SK-N-SH (cell line): ENCODE measurements at regions not wholly inside any gene's neighbourhood (a gene's known extent, or its start where the extent isn't known, plus 50 kb on each side); places are given as distances from the start of the nearest gene placed in this dataset.

ENCODE experiments used
- CTCF ChIA-PET: fragments of 300-600, 350-600 bp; formaldehyde crosslinking; extraction: SDS; loops from one replicate; lab custom pipeline; 2021; lab: Yijun Ruan, JAX
- POLR2A ChIA-PET: fragments of 350-600 bp; sonication (Branson Sonifier 250); formaldehyde crosslinking; extraction: SDS; loops from one replicate; lab custom pipeline; 2020; ENCODE audit warnings: antibody characterized with exemption, inconsistent platforms; lab: Yijun Ruan, JAX
- DNase-seq: peaks from one replicate; pipeline ENCODE4 v3.0.0; 2012
- H2AFZ ChIP-seq: fragments of 200-600 bp; sonication (generic); 2 replicates; pipeline ENCODE4 v1.8.1; 2016; ENCODE audit warnings: antibody characterized with exemption, mild to moderate bottlenecking, low read depth
- H3F3A ChIP-seq: fragments of 200-600 bp; sonication (generic); replicated peaks from 2 replicates; pipeline ENCODE3; 2016; ENCODE audit warnings: antibody characterized with exemption, mild to moderate bottlenecking; ENCODE audit not compliant: insufficient read depth
- H3K27ac ChIP-seq, 2 experiments: fragments of 200-500 bp in 1 of 2; fragments of 200-600 bp in 1 of 2; sonication (Bioruptor generic) in 1 of 2; sonication (generic), shearing (Covaris generic) in 1 of 2; 2 replicates each; pipeline versions ENCODE4 v1.5.1 to v1.6.1; 2014 to 2016; ENCODE audit warnings: low read depth in 2 of 2, inconsistent platforms in 1 of 2, low read length in 1 of 2, mild to moderate bottlenecking in 1 of 2, mixed read lengths in 1 of 2
- H3K27me3 ChIP-seq: fragments of 200-600 bp; sonication (generic), shearing (Covaris generic); 2 replicates; pipeline ENCODE4 v1.6.1; 2016; ENCODE audit warnings: mixed run types; ENCODE audit not compliant: insufficient read depth
- H3K36me3 ChIP-seq, 2 experiments: fragments of 200-500 bp in 1 of 2; fragments of 200-600 bp in 1 of 2; sonication (Bioruptor generic) in 1 of 2; sonication (generic) in 1 of 2; replicated peaks in 1 of 2; 2 replicates each; pipeline versions ENCODE3 to v1.5.1; 2014 to 2016; ENCODE audit warnings: low read length in 1 of 2, mild to moderate bottlenecking in 1 of 2; ENCODE audit not compliant: insufficient read depth in 2 of 2, control insufficient read depth in 1 of 2
- H3K4me1 ChIP-seq, 2 experiments: fragments of 200-500 bp in 1 of 2; fragments of 200-600 bp in 1 of 2; sonication (Bioruptor generic) in 1 of 2; sonication (generic), shearing (Covaris generic) in 1 of 2; 2 replicates each; pipeline versions ENCODE4 v1.5.1 to v1.6.1; 2014 to 2016; ENCODE audit warnings: low read depth in 1 of 2, low read length in 1 of 2, mixed run types in 1 of 2; ENCODE audit not compliant: insufficient read depth in 2 of 2, control insufficient read depth in 1 of 2
- H3K4me2 ChIP-seq: fragments of 200-600 bp; sonication (generic), shearing (Covaris generic); 2 replicates; pipeline ENCODE4 v1.6.1; 2017; ENCODE audit warnings: mixed run types
- H3K4me3 ChIP-seq, 2 experiments: fragments of 200-500 bp in 1 of 2; fragments of 200-600 bp in 1 of 2; sonication (Bioruptor generic) in 1 of 2; sonication (generic), shearing (Covaris generic) in 1 of 2; 2 replicates each; pipeline versions ENCODE4 v1.5.1 to v1.8.1; 2014 to 2016; ENCODE audit warnings: low read depth in 2 of 2, inconsistent platforms in 1 of 2, low read length in 1 of 2, mild to moderate bottlenecking in 1 of 2, mixed read lengths in 1 of 2, moderate library complexity in 1 of 2
- H3K79me2 ChIP-seq: fragments of 200-600 bp; sonication (generic); 2 replicates; pipeline ENCODE4 v1.8.1; 2017; ENCODE audit warnings: mild to moderate bottlenecking; ENCODE audit not compliant: insufficient read depth
- H3K9ac ChIP-seq: fragments of 200-600 bp; sonication (generic); 2 replicates; pipeline ENCODE4 v1.6.1; 2017; ENCODE audit warnings: mixed run types
- H3K9me2 ChIP-seq: fragments of 200-600 bp; sonication (generic); 2 replicates; pipeline ENCODE4 v1.6.1; 2017; ENCODE audit warnings: mixed run types
- H3K9me3 ChIP-seq: fragments of 200-600 bp; sonication (generic); 2 replicates; pipeline ENCODE4 v1.6.1; 2017; ENCODE audit warnings: mixed run types, mild to moderate bottlenecking, moderate library complexity
- H4K20me1 ChIP-seq: fragments of 200-600 bp; sonication (generic); 2 replicates; pipeline ENCODE4 v1.6.1; 2017; ENCODE audit warnings: mild to moderate bottlenecking, mixed run types; ENCODE audit not compliant: insufficient read depth
- CHD2 ChIP-seq: fragments of 150-350 bp; IDR thresholded peaks from 2 replicates; pipeline ENCODE4 v1.6.1; 2018; ENCODE audit warnings: low read length; ENCODE audit not compliant: partially characterized antibody
- ELF1 ChIP-seq: IDR thresholded peaks from 2 replicates; pipeline ENCODE4 v1.4.0; 2012
- FOSL2 ChIP-seq: IDR thresholded peaks from 2 replicates; pipeline ENCODE4 v1.4.0; 2012; ENCODE audit warnings: low read depth, mild to moderate bottlenecking, moderate library complexity, borderline replicate concordance
- GABPA ChIP-seq: IDR thresholded peaks from 2 replicates; pipeline ENCODE4 v1.4.0; 2012; ENCODE audit warnings: low read depth, mild to moderate bottlenecking
- GATA2 ChIP-seq: sonication (generic); formaldehyde crosslinking; IDR thresholded peaks from 2 replicates; pipeline ENCODE4 v1.5.0; 2020; ENCODE audit warnings: mild to moderate bottlenecking, missing genetic modification reagents
- JUND ChIP-seq: IDR thresholded peaks from 2 replicates; pipeline ENCODE4 v1.4.0; 2012
- POLR2AphosphoS5 ChIP-seq: IDR thresholded peaks from 2 replicates; pipeline ENCODE4 v1.6.1; 2012; ENCODE audit warnings: low read depth, low read length
- RCOR1 ChIP-seq: fragments of 150-350 bp; IDR thresholded peaks from 2 replicates; pipeline ENCODE4 v1.6.1; 2017; ENCODE audit warnings: antibody characterized with exemption, low read length
- RFX5 ChIP-seq: IDR thresholded peaks from 2 replicates; pipeline ENCODE4 v1.6.1; 2012; ENCODE audit warnings: mild to moderate bottlenecking, improper control_type of control experiment, low read length
- RXRA ChIP-seq: IDR thresholded peaks from 2 replicates; pipeline ENCODE4 v1.4.0; 2012; ENCODE audit warnings: low read depth, mild to moderate bottlenecking, borderline replicate concordance
- WGBS: methylation state at CpG from one replicate; pipeline ENCODE4 v1.1.6; 2017; ENCODE audit warnings: low lambda C conversion rate; 5-methylcytosine and 5-hydroxymethylcytosine counted together
- TF ChIP-seq, protein P1 (sequence below): fragments of 200-600 bp; sonication (generic); IDR thresholded peaks from 2 replicates; pipeline ENCODE4 v1.6.1; 2017; ENCODE audit warnings: antibody characterized with exemption, mild to moderate bottlenecking, moderate library complexity
- TF ChIP-seq, protein P2 (sequence below): IDR thresholded peaks from 2 replicates; pipeline ENCODE4 v1.4.0; 2012; ENCODE audit warnings: low read depth, borderline replicate concordance
- TF ChIP-seq, protein P3 (sequence below): fragments of 150-350 bp; IDR thresholded peaks from 2 replicates; pipeline ENCODE4 v1.6.1; 2016; ENCODE audit warnings: mild to moderate bottlenecking, low read depth, low read length
- TF ChIP-seq, protein P4 (sequence below): IDR thresholded peaks from 2 replicates; pipeline ENCODE4; 2012
- TF ChIP-seq, protein P5 (sequence below): IDR thresholded peaks from 2 replicates; pipeline ENCODE4 v1.4.0; 2012; ENCODE audit warnings: low read depth, borderline replicate concordance

DNA sequence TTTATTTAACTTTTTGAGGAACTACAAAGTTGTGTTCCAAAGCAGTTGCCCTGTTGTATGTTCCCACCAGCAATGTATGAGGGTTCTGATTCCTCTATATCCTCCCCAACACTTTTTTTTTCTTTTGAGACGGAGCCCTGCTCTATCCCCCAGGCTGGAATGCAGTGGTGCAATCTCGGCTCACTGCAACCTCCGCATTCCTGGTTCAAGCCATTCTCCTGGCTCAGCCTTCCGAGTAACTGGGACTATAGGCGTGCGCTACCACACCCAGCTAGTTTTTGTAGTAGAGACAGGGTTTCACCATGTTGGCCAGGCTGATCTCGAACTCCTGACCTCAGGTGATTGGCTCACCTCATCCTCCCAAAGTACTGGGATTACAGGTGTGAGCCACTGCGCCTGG lies 60.4 kb upstream of the ENAH start:
- Histone ChIP-seq H3K4me1 (no peaks in the 10 kb centered on the region), H3K9ac (no peak overlapping the region), H3K4me3 (no peak overlapping the region), H3K4me2 (no peak overlapping the region), H3K27me3 (no peaks in the 10 kb centered on the region), H3K79me2 (no peaks in the 10 kb centered on the region), H3K9me2 (no peaks in the 10 kb centered on the region), H3F3A (no peaks in the 10 kb centered on the region), H4K20me1 (no peaks in the 10 kb centered on the region), H3K36me3 (no peaks in the 10 kb centered on the region), H3K27ac (no peak overlapping the region), H3K9me3 (no peaks in the 10 kb centered on the region), H2AFZ (no peak overlapping the region)
- ChIA-PET POLR2A (no interaction called here), CTCF (no interaction called here)
- 96% methylated on average over 6 of the region's 8 CpGs for WGBS
- TF ChIP-seq, protein P1, sequence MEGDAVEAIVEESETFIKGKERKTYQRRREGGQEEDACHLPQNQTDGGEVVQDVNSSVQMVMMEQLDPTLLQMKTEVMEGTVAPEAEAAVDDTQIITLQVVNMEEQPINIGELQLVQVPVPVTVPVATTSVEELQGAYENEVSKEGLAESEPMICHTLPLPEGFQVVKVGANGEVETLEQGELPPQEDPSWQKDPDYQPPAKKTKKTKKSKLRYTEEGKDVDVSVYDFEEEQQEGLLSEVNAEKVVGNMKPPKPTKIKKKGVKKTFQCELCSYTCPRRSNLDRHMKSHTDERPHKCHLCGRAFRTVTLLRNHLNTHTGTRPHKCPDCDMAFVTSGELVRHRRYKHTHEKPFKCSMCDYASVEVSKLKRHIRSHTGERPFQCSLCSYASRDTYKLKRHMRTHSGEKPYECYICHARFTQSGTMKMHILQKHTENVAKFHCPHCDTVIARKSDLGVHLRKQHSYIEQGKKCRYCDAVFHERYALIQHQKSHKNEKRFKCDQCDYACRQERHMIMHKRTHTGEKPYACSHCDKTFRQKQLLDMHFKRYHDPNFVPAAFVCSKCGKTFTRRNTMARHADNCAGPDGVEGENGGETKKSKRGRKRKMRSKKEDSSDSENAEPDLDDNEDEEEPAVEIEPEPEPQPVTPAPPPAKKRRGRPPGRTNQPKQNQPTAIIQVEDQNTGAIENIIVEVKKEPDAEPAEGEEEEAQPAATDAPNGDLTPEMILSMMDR, result no peak
- no peak for DNase-seq

DNA sequence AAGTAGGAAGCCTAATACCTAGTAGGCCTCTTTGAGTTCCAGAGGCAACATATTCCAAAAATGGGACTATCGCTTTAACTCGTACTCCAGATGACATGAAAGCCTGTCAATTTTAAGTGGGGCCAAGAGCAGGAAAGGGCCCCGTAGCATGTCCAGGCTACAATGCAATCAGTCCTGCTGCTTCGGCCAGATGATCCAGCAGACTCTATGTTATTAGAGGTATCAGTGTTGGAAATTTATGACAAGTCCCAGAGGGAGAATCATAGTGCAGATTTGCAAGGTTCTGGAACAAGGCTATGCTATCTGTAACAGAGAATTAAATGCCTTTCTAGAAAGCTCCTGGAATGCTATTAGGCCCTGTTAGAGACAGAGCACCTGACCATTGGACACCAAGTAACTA lies 56.7 kb upstream of the SRP9 start:
- CTCF ChIA-PET, result interaction anchor here (1.2 kb wide), 1 partner anchor 10 kb away, joined by 3 read pairs; no protein-coding TSS in a partner anchor

DNA sequence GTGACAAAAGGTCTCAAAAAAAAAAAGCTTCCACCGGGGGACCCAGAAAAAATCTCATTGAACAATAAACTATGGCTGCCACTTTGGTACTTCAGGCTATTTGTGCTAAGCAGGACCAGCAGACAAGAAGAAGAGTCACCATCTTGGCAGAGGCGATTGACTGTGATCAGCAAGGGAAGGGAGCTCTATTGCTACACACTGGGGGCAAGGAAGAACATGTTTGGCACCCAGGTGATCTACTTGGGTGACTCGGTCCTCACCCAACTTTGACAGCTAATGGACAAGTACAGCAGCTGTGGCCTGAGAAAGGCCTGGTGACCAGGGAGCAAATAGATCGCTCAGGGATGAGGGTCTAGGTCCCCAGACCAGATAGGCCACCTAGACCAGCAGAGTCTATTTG lies 53.4 kb upstream of the SRP9 start:
- H3K9me3 ChIP-seq, result no peaks in the 10 kb centered on the region
- H3K27me3 ChIP-seq, result no peaks in the 10 kb centered on the region
- H3K36me3 ChIP-seq, result no peaks in the 10 kb centered on the region
- peaks cover 3% of the 10 kb centered on the region for H3F3A ChIP-seq
- no peaks in the 10 kb centered on the region for H4K20me1 ChIP-seq
- no peaks in the 10 kb centered on the region for H3K4me1 ChIP-seq
- no peak overlapping the region for H3K27ac ChIP-seq
- CTCF ChIA-PET, result interaction anchor here (1.6 kb wide), 1 partner anchor 250 kb away, joined by 6 read pairs; no protein-coding TSS in a partner anchor
- H3K9ac ChIP-seq, result no peak overlapping the region
- no peak for DNase-seq
- POLR2A ChIA-PET, result no interaction called here
- H3K9me2 ChIP-seq, result no peaks in the 10 kb centered on the region
- no peak overlapping the region for H3K4me2 ChIP-seq
- 79% methylated on average over 4 of the region's 4 CpGs for WGBS
- H2AFZ ChIP-seq, result no peak overlapping the region
- no peaks in the 10 kb centered on the region for H3K79me2 ChIP-seq
- no peak overlapping the region for H3K4me3 ChIP-seq
- TF ChIP-seq FOSL2 (no peak), JUND (no peak), POLR2AphosphoS5 (no peak), CHD2 (no peak), RCOR1 (no peak), GABPA (no peak)
- TF ChIP-seq, protein P2, sequence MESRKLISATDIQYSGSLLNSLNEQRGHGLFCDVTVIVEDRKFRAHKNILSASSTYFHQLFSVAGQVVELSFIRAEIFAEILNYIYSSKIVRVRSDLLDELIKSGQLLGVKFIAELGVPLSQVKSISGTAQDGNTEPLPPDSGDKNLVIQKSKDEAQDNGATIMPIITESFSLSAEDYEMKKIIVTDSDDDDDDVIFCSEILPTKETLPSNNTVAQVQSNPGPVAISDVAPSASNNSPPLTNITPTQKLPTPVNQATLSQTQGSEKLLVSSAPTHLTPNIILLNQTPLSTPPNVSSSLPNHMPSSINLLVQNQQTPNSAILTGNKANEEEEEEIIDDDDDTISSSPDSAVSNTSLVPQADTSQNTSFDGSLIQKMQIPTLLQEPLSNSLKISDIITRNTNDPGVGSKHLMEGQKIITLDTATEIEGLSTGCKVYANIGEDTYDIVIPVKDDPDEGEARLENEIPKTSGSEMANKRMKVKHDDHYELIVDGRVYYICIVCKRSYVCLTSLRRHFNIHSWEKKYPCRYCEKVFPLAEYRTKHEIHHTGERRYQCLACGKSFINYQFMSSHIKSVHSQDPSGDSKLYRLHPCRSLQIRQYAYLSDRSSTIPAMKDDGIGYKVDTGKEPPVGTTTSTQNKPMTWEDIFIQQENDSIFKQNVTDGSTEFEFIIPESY, result no peak
- TF ChIP-seq, protein P3, sequence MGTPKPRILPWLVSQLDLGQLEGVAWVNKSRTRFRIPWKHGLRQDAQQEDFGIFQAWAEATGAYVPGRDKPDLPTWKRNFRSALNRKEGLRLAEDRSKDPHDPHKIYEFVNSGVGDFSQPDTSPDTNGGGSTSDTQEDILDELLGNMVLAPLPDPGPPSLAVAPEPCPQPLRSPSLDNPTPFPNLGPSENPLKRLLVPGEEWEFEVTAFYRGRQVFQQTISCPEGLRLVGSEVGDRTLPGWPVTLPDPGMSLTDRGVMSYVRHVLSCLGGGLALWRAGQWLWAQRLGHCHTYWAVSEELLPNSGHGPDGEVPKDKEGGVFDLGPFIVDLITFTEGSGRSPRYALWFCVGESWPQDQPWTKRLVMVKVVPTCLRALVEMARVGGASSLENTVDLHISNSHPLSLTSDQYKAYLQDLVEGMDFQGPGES, result no peak
- TF ChIP-seq, protein P4, sequence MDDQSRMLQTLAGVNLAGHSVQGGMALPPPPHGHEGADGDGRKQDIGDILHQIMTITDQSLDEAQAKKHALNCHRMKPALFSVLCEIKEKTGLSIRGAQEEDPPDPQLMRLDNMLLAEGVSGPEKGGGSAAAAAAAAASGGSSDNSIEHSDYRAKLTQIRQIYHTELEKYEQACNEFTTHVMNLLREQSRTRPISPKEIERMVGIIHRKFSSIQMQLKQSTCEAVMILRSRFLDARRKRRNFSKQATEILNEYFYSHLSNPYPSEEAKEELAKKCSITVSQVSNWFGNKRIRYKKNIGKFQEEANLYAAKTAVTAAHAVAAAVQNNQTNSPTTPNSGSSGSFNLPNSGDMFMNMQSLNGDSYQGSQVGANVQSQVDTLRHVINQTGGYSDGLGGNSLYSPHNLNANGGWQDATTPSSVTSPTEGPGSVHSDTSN, result no peak
- TF ChIP-seq, protein P5, sequence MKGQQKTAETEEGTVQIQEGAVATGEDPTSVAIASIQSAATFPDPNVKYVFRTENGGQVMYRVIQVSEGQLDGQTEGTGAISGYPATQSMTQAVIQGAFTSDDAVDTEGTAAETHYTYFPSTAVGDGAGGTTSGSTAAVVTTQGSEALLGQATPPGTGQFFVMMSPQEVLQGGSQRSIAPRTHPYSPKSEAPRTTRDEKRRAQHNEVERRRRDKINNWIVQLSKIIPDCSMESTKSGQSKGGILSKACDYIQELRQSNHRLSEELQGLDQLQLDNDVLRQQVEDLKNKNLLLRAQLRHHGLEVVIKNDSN, result no peak

More for the DNA sequence above, 56.7 kb upstream of the SRP9 start:
- H3K79me2 ChIP-seq, result no peaks in the 10 kb centered on the region
- H3K36me3 ChIP-seq, result no peaks in the 10 kb centered on the region
- peaks cover 3% of the 10 kb centered on the region for H3F3A ChIP-seq
- H3K4me3 ChIP-seq, result no peak overlapping the region
- TF ChIP-seq, protein P5, result no peak
- TF ChIP-seq CHD2, result no peak
- no peak for TF ChIP-seq RFX5
- no peak for TF ChIP-seq FOSL2
- TF ChIP-seq GATA2, result no peak
- no peak for TF ChIP-seq ELF1
- no peak for TF ChIP-seq RXRA
- no peak for DNase-seq
- no peaks in the 10 kb centered on the region for H4K20me1 ChIP-seq
- H3K27ac ChIP-seq, result no peak overlapping the region
- no peak overlapping the region for H3K9ac ChIP-seq
- POLR2A ChIA-PET, result no interaction called here
- H3K4me1 ChIP-seq, result no peaks in the 10 kb centered on the region
- H3K9me2 ChIP-seq, result no peaks in the 10 kb centered on the region
- 96% methylated on average over 4 of the region's 4 CpGs for WGBS
- no peaks in the 10 kb centered on the region for H3K27me3 ChIP-seq
- no peaks in the 10 kb centered on the region for H3K9me3 ChIP-seq
- H2AFZ ChIP-seq, result no peak overlapping the region
- no peak overlapping the region for H3K4me2 ChIP-seq
